Keratinocyte (primary cell): ENCODE measurements at regions not wholly inside any gene's neighbourhood (a gene's known extent, or its start where the extent isn't known, plus 50 kb on each side); places are given as distances from the start of the nearest gene placed in this dataset.

ENCODE experiments used
- DNase-seq: peaks from one replicate; pipeline ENCODE4 v3.0.0-alpha.2; 2011; ENCODE audit warnings: low read depth, missing footprints, low spot score
- FAIRE-seq: peaks from 2 replicates; lab custom pipeline; 2011; peaks lifted over from hg19 to GRCh38; lab: Jason Lieb, UNC
- H2AFZ ChIP-seq: 2 replicates; pipeline ENCODE4 v1.6.0; 2012; ENCODE audit warnings: low read length, control low read depth, inconsistent platforms; ENCODE audit not compliant: control insufficient read depth
- H3K27ac ChIP-seq: 2 replicates; pipeline ENCODE4 v1.5.1; 2011; ENCODE audit warnings: low read length; ENCODE audit not compliant: control insufficient read depth, insufficient read depth
- H3K27me3 ChIP-seq: 3 replicates; pipeline ENCODE4 v1.6.0; 2011; ENCODE audit warnings: low read length; ENCODE audit not compliant: control insufficient read depth, insufficient read depth; ENCODE audit errors: extremely low read depth
- H3K36me3 ChIP-seq, 2 experiments: 2 replicates in 1 of 2; 3 replicates in 1 of 2; pipeline ENCODE4 v1.5.1; 2011; ENCODE audit warnings: low read length in 2 of 2, mild to moderate bottlenecking in 1 of 2; ENCODE audit not compliant: control insufficient read depth in 2 of 2, insufficient read depth in 2 of 2; ENCODE audit errors: extremely low read depth in 1 of 2
- H3K4me1 ChIP-seq: 3 replicates; pipeline ENCODE4 v1.5.1; 2011; ENCODE audit warnings: low read length; ENCODE audit not compliant: control insufficient read depth, insufficient read depth; ENCODE audit errors: extremely low read depth
- H3K4me2 ChIP-seq: 3 replicates; pipeline ENCODE4 v1.6.0; 2011; ENCODE audit warnings: low read depth, low read length; ENCODE audit not compliant: control insufficient read depth, insufficient read depth; ENCODE audit errors: extremely low read depth
- H3K4me3 ChIP-seq, 3 experiments: fragments of 200-600 bp in 1 of 3; sonication (generic) in 1 of 3; 2 replicates in 2 of 3; 3 replicates in 1 of 3; pipeline ENCODE4 v1.5.1; 2011 to 2016; ENCODE audit warnings: low read length in 3 of 3, mild to moderate bottlenecking in 3 of 3, control low read depth in 2 of 3, inconsistent platforms in 1 of 3, low read depth in 1 of 3, mixed read lengths in 1 of 3, mixed run types in 1 of 3, moderate library complexity in 1 of 3; ENCODE audit not compliant: control insufficient read depth in 2 of 3, insufficient read depth in 2 of 3; ENCODE audit errors: extremely low read depth in 1 of 3
- H3K79me2 ChIP-seq: 2 replicates; pipeline ENCODE4 v1.6.0; 2012; ENCODE audit warnings: low read length; ENCODE audit not compliant: control insufficient read depth, insufficient read depth
- H3K9ac ChIP-seq: 3 replicates; pipeline ENCODE4 v1.6.0; 2011; ENCODE audit warnings: low read length; ENCODE audit not compliant: control insufficient read depth, insufficient read depth; ENCODE audit errors: extremely low read depth
- H3K9me1 ChIP-seq: 3 replicates; pipeline ENCODE4 v1.6.0; 2011; ENCODE audit warnings: low read length; ENCODE audit not compliant: control insufficient read depth, insufficient read depth; ENCODE audit errors: extremely low read depth
- H3K9me3 ChIP-seq: 2 replicates; pipeline ENCODE4 v1.5.1; 2012; ENCODE audit warnings: low read depth, low read length; ENCODE audit not compliant: control insufficient read depth
- H4K20me1 ChIP-seq: 3 replicates; pipeline ENCODE4 v1.6.0; 2011; ENCODE audit warnings: low read length; ENCODE audit not compliant: control insufficient read depth, insufficient read depth; ENCODE audit errors: extremely low read depth
- EZH2 ChIP-seq: IDR thresholded peaks from one replicate; pipeline ENCODE4 v1.6.1; 2012; ENCODE audit warnings: inconsistent platforms, mild to moderate bottlenecking, low read length, moderate library complexity
- dilution Hi-C: fragments of 300-500 bp; cut with MboI; formaldehyde crosslinking; loops from one replicate; pipeline ENCODE4 v1.7.0; 2020; ENCODE audit warnings: low sequenced_read_pairs; ENCODE audit not compliant: extremely low pct_ligation_motif_present
- TF ChIP-seq, protein P1 (sequence below), 3 experiments: IDR thresholded peaks in 1 of 3; conservative IDR thresholded peaks in 1 of 3; optimal IDR thresholded peaks in 1 of 3; 2 replicates in 2 of 3; 3 replicates in 1 of 3; pipeline versions ENCODE3 to v1.5.1; 2011; ENCODE audit warnings: low read length in 3 of 3, mild to moderate bottlenecking in 3 of 3, moderate library complexity in 2 of 3, control low read depth in 1 of 3, inconsistent platforms in 1 of 3; ENCODE audit not compliant: insufficient read depth in 2 of 3; ENCODE audit errors: extremely low read depth in 1 of 3

DNA sequence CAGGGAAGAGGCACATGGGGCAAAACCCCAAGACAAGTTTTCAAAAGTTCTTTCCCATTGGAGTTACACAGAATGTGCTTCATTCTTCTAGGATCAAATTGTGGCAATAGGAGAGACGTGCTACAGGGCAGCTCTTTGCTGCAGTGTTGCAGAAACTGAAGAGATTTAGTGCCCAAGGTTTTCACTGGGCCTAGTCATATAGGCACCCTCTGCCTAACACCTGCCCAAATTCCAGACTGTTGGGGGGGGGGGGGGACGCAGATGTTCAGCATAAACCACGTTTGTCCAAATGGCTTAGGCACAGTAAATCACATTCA lies 346.8 kb upstream of the ZNF717 start:
- H3K9me3 ChIP-seq = no peaks in the 10 kb centered on the region
- no peak overlapping the region for H3K4me2 ChIP-seq

DNA sequence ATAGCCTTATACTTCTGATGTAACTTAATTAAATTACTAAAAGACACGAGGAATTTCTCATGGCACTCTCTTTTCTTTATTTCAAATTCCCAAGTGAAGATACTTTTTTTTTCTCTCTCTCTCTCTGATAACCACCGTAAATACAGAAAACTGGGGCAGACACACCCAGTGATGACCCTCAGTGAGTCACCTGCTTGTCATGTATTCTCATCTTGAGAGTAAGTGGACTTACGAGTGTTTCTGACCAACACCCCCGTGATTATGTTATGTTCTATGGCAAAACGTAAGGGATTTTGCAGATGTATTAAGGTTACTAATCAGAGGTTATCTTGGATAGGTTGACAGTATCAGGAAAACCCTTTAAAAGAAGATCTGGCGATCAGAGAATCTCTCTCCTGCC lies 348.8 kb upstream of the ZNF717 start:
- TF ChIP-seq, protein P1, sequence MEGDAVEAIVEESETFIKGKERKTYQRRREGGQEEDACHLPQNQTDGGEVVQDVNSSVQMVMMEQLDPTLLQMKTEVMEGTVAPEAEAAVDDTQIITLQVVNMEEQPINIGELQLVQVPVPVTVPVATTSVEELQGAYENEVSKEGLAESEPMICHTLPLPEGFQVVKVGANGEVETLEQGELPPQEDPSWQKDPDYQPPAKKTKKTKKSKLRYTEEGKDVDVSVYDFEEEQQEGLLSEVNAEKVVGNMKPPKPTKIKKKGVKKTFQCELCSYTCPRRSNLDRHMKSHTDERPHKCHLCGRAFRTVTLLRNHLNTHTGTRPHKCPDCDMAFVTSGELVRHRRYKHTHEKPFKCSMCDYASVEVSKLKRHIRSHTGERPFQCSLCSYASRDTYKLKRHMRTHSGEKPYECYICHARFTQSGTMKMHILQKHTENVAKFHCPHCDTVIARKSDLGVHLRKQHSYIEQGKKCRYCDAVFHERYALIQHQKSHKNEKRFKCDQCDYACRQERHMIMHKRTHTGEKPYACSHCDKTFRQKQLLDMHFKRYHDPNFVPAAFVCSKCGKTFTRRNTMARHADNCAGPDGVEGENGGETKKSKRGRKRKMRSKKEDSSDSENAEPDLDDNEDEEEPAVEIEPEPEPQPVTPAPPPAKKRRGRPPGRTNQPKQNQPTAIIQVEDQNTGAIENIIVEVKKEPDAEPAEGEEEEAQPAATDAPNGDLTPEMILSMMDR (optimal IDR thresholded peaks at IDR 0.05 in 1 of 3, IDR thresholded peaks at IDR 0.05 in 1 of 3, conservative IDR thresholded peaks at IDR 0.05 in 1 of 3; ENCODE audit: extremely low read depth in 1 of 3, insufficient read depth in 2 of 3, low read length in 3 of 3) = no peak
- no peak for TF ChIP-seq EZH2
- Histone ChIP-seq H3K4me2 (no peak overlapping the region), H3K9ac (no peak overlapping the region), H4K20me1 (no peaks in the 10 kb centered on the region), H3K4me1 (no peaks in the 10 kb centered on the region), H3K27me3 (no peaks in the 10 kb centered on the region), H3K36me3 (no peaks in the 10 kb centered on the region), H3K9me1 (no peaks in the 10 kb centered on the region), H3K9me3 (no peaks in the 10 kb centered on the region), H3K79me2 (no peaks in the 10 kb centered on the region), H2AFZ (no peak overlapping the region), H3K4me3 (no peak overlapping the region), H3K27ac (no peak overlapping the region)
- DNase-seq = no peak
- dilution Hi-C loops = no loop called here
- no peak for FAIRE-seq

More for the DNA sequence above, 346.8 kb upstream of the ZNF717 start:
- dilution Hi-C loops = no loop called here
- no peak for TF ChIP-seq EZH2
- TF ChIP-seq, protein P1 (optimal IDR thresholded peaks at IDR 0.05 in 1 of 3, IDR thresholded peaks at IDR 0.05 in 1 of 3, conservative IDR thresholded peaks at IDR 0.05 in 1 of 3; ENCODE audit: extremely low read depth in 1 of 3, insufficient read depth in 2 of 3, low read length in 3 of 3) = no peak
- H3K9ac ChIP-seq = no peak overlapping the region
- no peaks in the 10 kb centered on the region for H3K4me1 ChIP-seq
- no peak overlapping the region for H2AFZ ChIP-seq
- no peaks in the 10 kb centered on the region for H3K27me3 ChIP-seq
- FAIRE-seq = no peak
- no peak overlapping the region for H3K27ac ChIP-seq
- no peak overlapping the region for H3K4me3 ChIP-seq
- DNase-seq = no peak
- no peaks in the 10 kb centered on the region for H4K20me1 ChIP-seq
- H3K36me3 ChIP-seq = no peaks in the 10 kb centered on the region
- H3K9me1 ChIP-seq = no peaks in the 10 kb centered on the region
- H3K79me2 ChIP-seq = no peaks in the 10 kb centered on the region
